Loucy (cell line): ENCODE measurements at regions not wholly inside any gene's neighbourhood (a gene's known extent, or its start where the extent isn't known, plus 50 kb on each side); places are given as distances from the start of the nearest gene placed in this dataset.

Experiments
- H2AFZ ChIP-seq: fragments of 200-600 bp; sonication (generic); 2 replicates; pipeline ENCODE4 v1.6.0; 2016; ENCODE audit warnings: antibody characterized with exemption, mild to moderate bottlenecking, low read length, moderate library complexity
- H3F3A ChIP-seq: fragments of 200-600 bp; 2 replicates; pipeline ENCODE4 v1.6.0; 2016; ENCODE audit warnings: antibody characterized with exemption, low read depth, mild to moderate bottlenecking
- H3K27me3 ChIP-seq: fragments of 200-600 bp; sonication (generic); 2 replicates; pipeline ENCODE4 v1.6.1; 2014; ENCODE audit warnings: low read length, mild to moderate bottlenecking; ENCODE audit not compliant: insufficient read depth, poor library complexity, severe bottlenecking
- H3K36me3 ChIP-seq: fragments of 200-600 bp; sonication (generic); 2 replicates; pipeline ENCODE4 v1.6.1; 2016; ENCODE audit warnings: low read length; ENCODE audit not compliant: insufficient read depth
- H3K4me1 ChIP-seq: fragments of 200-600 bp; sonication (generic); 2 replicates; pipeline ENCODE4 v1.5.1; 2014; ENCODE audit warnings: low read length, mild to moderate bottlenecking; ENCODE audit not compliant: insufficient read depth, poor library complexity, severe bottlenecking
- H3K4me2 ChIP-seq: fragments of 200-600 bp; sonication (generic); 2 replicates; pipeline ENCODE4 v1.6.0; 2014; ENCODE audit warnings: antibody characterized with exemption, low read length, low read depth, mild to moderate bottlenecking; ENCODE audit not compliant: poor library complexity, severe bottlenecking
- H3K4me3 ChIP-seq: fragments of 200-600 bp; sonication (generic); 2 replicates; pipeline ENCODE4 v1.5.1; 2014; ENCODE audit warnings: low read length, mild to moderate bottlenecking, mixed read lengths; ENCODE audit not compliant: poor library complexity, severe bottlenecking
- H3K79me2 ChIP-seq: fragments of 200-600 bp; sonication (generic); 2 replicates; pipeline ENCODE4 v1.6.1; 2014; ENCODE audit warnings: low read length; ENCODE audit not compliant: insufficient read depth
- H3K9ac ChIP-seq: fragments of 200-600 bp; sonication (generic); 2 replicates; pipeline ENCODE4 v1.6.0; 2014; ENCODE audit warnings: mild to moderate bottlenecking, low read depth, low read length, moderate library complexity; ENCODE audit not compliant: poor library complexity, severe bottlenecking
- H3K9me2 ChIP-seq: fragments of 200-600 bp; sonication (generic); replicated peaks from 2 replicates; pipeline ENCODE4 v1.6.1; 2016; ENCODE audit warnings: low read depth, low read length, mixed read lengths
- H3K9me3 ChIP-seq: fragments of 200-600 bp; sonication (generic); 2 replicates; pipeline ENCODE4 v1.6.1; 2014; ENCODE audit warnings: mild to moderate bottlenecking, antibody characterized with exemption, low read length, low read depth; ENCODE audit not compliant: insufficient read depth
- H4K20me1 ChIP-seq: fragments of 200-600 bp; sonication (generic); 2 replicates; pipeline ENCODE4 v1.6.0; 2014; ENCODE audit warnings: antibody characterized with exemption, low read length, mild to moderate bottlenecking; ENCODE audit not compliant: insufficient read depth, poor library complexity, severe bottlenecking
- EZH2phosphoT487 ChIP-seq: fragments of 200-600 bp; IDR thresholded peaks from 2 replicates; pipeline ENCODE4 v1.6.1; 2018; ENCODE audit warnings: antibody characterized with exemption, mild to moderate bottlenecking, moderate library complexity, borderline replicate concordance
- TF ChIP-seq, protein P1 (sequence below): fragments of 200-600 bp; sonication (generic); conservative IDR thresholded peaks from 2 replicates; pipeline ENCODE4 v1.5.1; 2014; ENCODE audit warnings: mild to moderate bottlenecking, antibody characterized with exemption, low read length

DNA sequence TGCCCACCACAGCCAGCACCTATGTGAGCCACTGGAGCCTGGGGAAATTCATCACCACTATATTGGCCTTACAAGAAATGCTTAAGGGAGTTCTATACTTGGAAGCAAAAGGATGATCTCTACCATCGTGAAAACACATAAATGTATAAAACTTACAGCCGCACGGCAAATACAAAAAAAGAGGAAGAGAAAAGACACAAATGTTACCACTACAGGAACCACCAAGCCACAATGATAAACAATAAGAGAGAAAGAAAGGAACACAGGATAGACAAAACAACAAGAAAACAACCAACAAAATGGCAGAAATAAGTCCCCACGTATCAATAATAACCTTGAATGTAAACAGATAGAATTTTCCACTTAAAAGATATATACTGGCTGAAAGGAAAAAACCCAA, 267.5 kb downstream of the TMEM121 start:
- H3K79me2 ChIP-seq, result no peaks in the 10 kb centered on the region
- no peaks in the 10 kb centered on the region for H3K4me1 ChIP-seq
- no peak overlapping the region for H3K9ac ChIP-seq
- no peaks in the 10 kb centered on the region for H3F3A ChIP-seq
- no peaks in the 10 kb centered on the region for H3K36me3 ChIP-seq
- H3K9me2 ChIP-seq, result no peaks in the 10 kb centered on the region
- no peaks in the 10 kb centered on the region for H3K9me3 ChIP-seq
- no peak overlapping the region for H2AFZ ChIP-seq
- H3K27me3 ChIP-seq, result no peaks in the 10 kb centered on the region
- H3K4me3 ChIP-seq, result no peak overlapping the region
- no peaks in the 10 kb centered on the region for H4K20me1 ChIP-seq
- TF ChIP-seq, protein P1, sequence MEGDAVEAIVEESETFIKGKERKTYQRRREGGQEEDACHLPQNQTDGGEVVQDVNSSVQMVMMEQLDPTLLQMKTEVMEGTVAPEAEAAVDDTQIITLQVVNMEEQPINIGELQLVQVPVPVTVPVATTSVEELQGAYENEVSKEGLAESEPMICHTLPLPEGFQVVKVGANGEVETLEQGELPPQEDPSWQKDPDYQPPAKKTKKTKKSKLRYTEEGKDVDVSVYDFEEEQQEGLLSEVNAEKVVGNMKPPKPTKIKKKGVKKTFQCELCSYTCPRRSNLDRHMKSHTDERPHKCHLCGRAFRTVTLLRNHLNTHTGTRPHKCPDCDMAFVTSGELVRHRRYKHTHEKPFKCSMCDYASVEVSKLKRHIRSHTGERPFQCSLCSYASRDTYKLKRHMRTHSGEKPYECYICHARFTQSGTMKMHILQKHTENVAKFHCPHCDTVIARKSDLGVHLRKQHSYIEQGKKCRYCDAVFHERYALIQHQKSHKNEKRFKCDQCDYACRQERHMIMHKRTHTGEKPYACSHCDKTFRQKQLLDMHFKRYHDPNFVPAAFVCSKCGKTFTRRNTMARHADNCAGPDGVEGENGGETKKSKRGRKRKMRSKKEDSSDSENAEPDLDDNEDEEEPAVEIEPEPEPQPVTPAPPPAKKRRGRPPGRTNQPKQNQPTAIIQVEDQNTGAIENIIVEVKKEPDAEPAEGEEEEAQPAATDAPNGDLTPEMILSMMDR, result no peak
- no peak for TF ChIP-seq EZH2phosphoT487
- no peak overlapping the region for H3K4me2 ChIP-seq

DNA sequence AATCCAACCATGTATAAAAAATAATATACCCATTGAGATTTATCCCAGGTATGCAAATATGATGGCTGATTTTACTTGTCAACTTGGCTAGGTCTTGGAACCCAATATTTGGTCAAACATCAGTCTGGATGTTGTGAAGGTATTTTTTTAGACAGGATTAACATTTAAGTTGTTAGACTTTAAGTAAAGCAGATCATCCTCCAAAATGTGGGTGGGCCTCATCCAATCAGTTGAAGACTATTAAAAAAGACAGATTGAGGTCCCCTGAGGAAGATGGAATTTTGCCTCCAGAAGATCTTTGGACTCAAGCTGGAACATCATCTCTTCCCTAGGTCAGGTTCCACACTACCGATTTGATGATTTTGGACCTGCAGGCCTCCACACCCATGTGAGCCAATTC, 271.2 kb downstream of the TMEM121 start:
- TF ChIP-seq, protein P1, result no peak
- TF ChIP-seq EZH2phosphoT487, result no peak
- H3K4me2 ChIP-seq, result no peak overlapping the region
- no peak overlapping the region for H2AFZ ChIP-seq
- H3K9ac ChIP-seq, result no peak overlapping the region
- no peaks in the 10 kb centered on the region for H3K9me2 ChIP-seq
- no peaks in the 10 kb centered on the region for H3K9me3 ChIP-seq
- H3K4me1 ChIP-seq, result no peaks in the 10 kb centered on the region
- no peaks in the 10 kb centered on the region for H3K79me2 ChIP-seq
- no peaks in the 10 kb centered on the region for H3K27me3 ChIP-seq
- H4K20me1 ChIP-seq, result no peaks in the 10 kb centered on the region
- H3K4me3 ChIP-seq, result no peak overlapping the region
- no peaks in the 10 kb centered on the region for H3F3A ChIP-seq
- H3K36me3 ChIP-seq, result no peaks in the 10 kb centered on the region

DNA sequence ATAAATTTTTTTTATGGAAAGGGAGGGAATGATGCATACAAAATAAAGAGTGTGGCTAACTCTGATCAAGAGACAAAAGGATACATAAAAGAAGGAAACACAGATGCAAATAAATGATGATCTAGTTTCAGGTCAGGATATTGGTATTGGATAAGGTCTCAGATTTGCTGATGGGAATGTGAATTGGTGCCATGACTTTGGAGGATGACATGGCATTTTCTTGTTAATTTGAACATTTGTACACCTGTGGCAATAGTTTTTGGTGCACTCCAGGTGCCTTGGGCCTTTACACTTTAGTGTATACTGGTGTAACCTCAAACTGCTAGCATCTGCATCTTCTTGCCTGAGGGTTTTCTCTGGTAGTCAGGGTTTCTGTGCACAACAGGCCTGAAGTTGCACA, 279.3 kb downstream of the TMEM121 start:
- H3K4me1 ChIP-seq, result peaks cover 12% of the 10 kb centered on the region
- H3K9ac ChIP-seq, result no peak overlapping the region
- H2AFZ ChIP-seq, result no peak overlapping the region
- peak overlapping the region; percentile 50 for H3K4me2 ChIP-seq
- no peak for TF ChIP-seq EZH2phosphoT487
- TF ChIP-seq, protein P1, result no peak
- H3K9me3 ChIP-seq, result peaks cover 9% of the 10 kb centered on the region; the same call in 1 of the 2 replicates
- H3K9me2 ChIP-seq, result no peaks in the 10 kb centered on the region
- H3F3A ChIP-seq, result no peaks in the 10 kb centered on the region
- no peaks in the 10 kb centered on the region for H3K27me3 ChIP-seq
- no peaks in the 10 kb centered on the region for H4K20me1 ChIP-seq
- peak overlapping the region; percentile 8 for H3K4me3 ChIP-seq
- H3K79me2 ChIP-seq, result no peaks in the 10 kb centered on the region
- no peaks in the 10 kb centered on the region for H3K36me3 ChIP-seq
